ENCODE measurements at regions not wholly inside any gene's neighbourhood (a gene's known extent, or its start where the extent isn't known, plus 50 kb on each side); places are given as distances from the start of the nearest gene placed in this dataset.

- no peak for TF ChIP-seq CTCF (IDR thresholded peaks at IDR 0.05)
- TF ChIP-seq EZH2phosphoT487 (IDR thresholded peaks at IDR 0.05): no peak
These were observed 239.4 kb upstream of the BOD1L1 start for GRCh38 chr4:13866881-13867280.
